CD14-positive monocyte (primary cell): ENCODE measurements at regions not wholly inside any gene's neighbourhood (a gene's known extent, or its start where the extent isn't known, plus 50 kb on each side); places are given as distances from the start of the nearest gene placed in this dataset.

Experiments
- DNase-seq, 3 donors: peaks; one replicate each; pipeline ENCODE4 v3.0.0-alpha.2; 2011 to 2022
- H2AFZ ChIP-seq: 2 replicates; pipeline ENCODE4 v1.6.0; 2012; ENCODE audit warnings: mild to moderate bottlenecking, low read depth, low read length, inconsistent platforms; ENCODE audit not compliant: insufficient read depth, poor library complexity, severe bottlenecking
- H3K27ac ChIP-seq, 2 donors: 1 replicate in 1 of 2; 2 replicates in 1 of 2; pipeline ENCODE4 v1.5.1; 2012 to 2013; ENCODE audit warnings: low read length in 2 of 2, control low read depth in 1 of 2, inconsistent platforms in 1 of 2, low read depth in 1 of 2, mild to moderate bottlenecking in 1 of 2
- H3K27me3 ChIP-seq, 2 donors: one replicate each; pipeline versions ENCODE4 v1.6.0 to v1.6.1; 2011 to 2013; ENCODE audit warnings: low read length in 2 of 2; ENCODE audit not compliant: control insufficient read depth in 2 of 2, insufficient read depth in 2 of 2
- H3K36me3 ChIP-seq, 2 donors: replicated peaks in 1 of 2; 1 replicate in 1 of 2; 2 replicates in 1 of 2; pipeline versions ENCODE4 v1.5.1 to v1.6.1; 2012 to 2013; ENCODE audit warnings: low read length in 2 of 2, control low read depth in 1 of 2, inconsistent platforms in 1 of 2, mild to moderate bottlenecking in 1 of 2; ENCODE audit not compliant: insufficient read depth in 2 of 2, control insufficient read depth in 1 of 2
- H3K4me1 ChIP-seq, 2 donors: 1 replicate in 1 of 2; 2 replicates in 1 of 2; pipeline versions ENCODE4 v1.5.1 to v1.6.1; 2012 to 2013; ENCODE audit warnings: low read length in 2 of 2, control low read depth in 1 of 2, inconsistent platforms in 1 of 2, mild to moderate bottlenecking in 1 of 2, moderate library complexity in 1 of 2; ENCODE audit not compliant: insufficient read depth in 2 of 2, control insufficient read depth in 1 of 2
- H3K4me2 ChIP-seq: replicated peaks from 2 replicates; pipeline ENCODE3; 2012; ENCODE audit warnings: low read length, moderate library complexity, mild to moderate bottlenecking; ENCODE audit not compliant: poor library complexity, severe bottlenecking; ENCODE audit errors: extremely low read depth
- H3K4me3 ChIP-seq, 3 experiments: fragments of 200-600 bp in 1 of 3; sonication (generic) in 1 of 3; replicated peaks in 1 of 3; 1 replicate in 2 of 3; 2 replicates in 1 of 3; pipeline ENCODE4 v1.5.1; 2011 to 2013; ENCODE audit warnings: low read length in 3 of 3, mild to moderate bottlenecking in 3 of 3, control low read depth in 2 of 3, low read depth in 2 of 3, inconsistent platforms in 1 of 3, moderate library complexity in 1 of 3
- H3K79me2 ChIP-seq: 2 replicates; pipeline ENCODE4 v1.6.0; 2012; ENCODE audit warnings: mild to moderate bottlenecking, control low read depth, inconsistent platforms, low read length, moderate library complexity; ENCODE audit not compliant: insufficient read depth
- H3K9ac ChIP-seq: 2 replicates; pipeline ENCODE4 v1.6.0; 2017; ENCODE audit warnings: low read length, mild to moderate bottlenecking; ENCODE audit not compliant: insufficient read depth, poor library complexity, severe bottlenecking
- H3K9me3 ChIP-seq, 2 donors: replicated peaks in 1 of 2; 1 replicate in 1 of 2; 2 replicates in 1 of 2; pipeline versions ENCODE4 v1.5.1 to v1.6.1; 2012 to 2013; ENCODE audit warnings: low read length in 2 of 2, control low read depth in 1 of 2; ENCODE audit not compliant: control insufficient read depth in 1 of 2, insufficient read depth in 1 of 2
- H4K20me1 ChIP-seq: 2 replicates; pipeline ENCODE4 v1.6.0; 2012; ENCODE audit warnings: mild to moderate bottlenecking, low read length, control low read depth, moderate library complexity; ENCODE audit not compliant: insufficient read depth
- H3K27ac Mint-ChIP-seq, 7 donors: one replicate each; pipeline ENCODE4 v1.8.0; 2020; ENCODE audit warnings: mild to moderate bottlenecking in 7 of 7, mixed read lengths in 7 of 7, moderate library complexity in 6 of 7, inconsistent platforms in 2 of 7
- H3K27me3 Mint-ChIP-seq, 3 donors: one replicate each; pipeline ENCODE4 v1.8.0; 2021 to 2022; ENCODE audit warnings: low read depth in 3 of 3, mild to moderate bottlenecking in 3 of 3, mixed read lengths in 3 of 3, moderate library complexity in 3 of 3, inconsistent platforms in 1 of 3
- H3K36me3 Mint-ChIP-seq, 2 donors: one replicate each; pipeline ENCODE4 v1.8.0; 2020; ENCODE audit warnings: mixed read lengths in 2 of 2, inconsistent platforms in 1 of 2, mild to moderate bottlenecking in 1 of 2
- H3K4me1 Mint-ChIP-seq: one replicate; pipeline ENCODE4 v1.8.0; 2020; ENCODE audit warnings: mild to moderate bottlenecking, mixed read lengths
- H3K4me3 Mint-ChIP-seq, 2 donors: one replicate each; pipeline ENCODE4 v1.8.0; 2020; ENCODE audit warnings: mild to moderate bottlenecking in 2 of 2, mixed read lengths in 2 of 2, moderate library complexity in 1 of 2
- H3K9me3 Mint-ChIP-seq, 7 donors: one replicate each; pipeline ENCODE4 v1.8.0; 2020 to 2022; ENCODE audit warnings: mixed read lengths in 7 of 7, mild to moderate bottlenecking in 6 of 7, moderate library complexity in 6 of 7, inconsistent platforms in 2 of 7
- CTCF ChIP-seq: fragments of 200-600 bp; IDR thresholded peaks from one replicate; pipeline ENCODE4 v1.8.0; 2022; ENCODE audit warnings: antibody characterized with exemption, mild to moderate bottlenecking
- WGBS: methylation state at CpG from one replicate; pipeline ENCODE4 v1.1.5; 2013; ENCODE audit warnings: missing lambda C conversion rate; ENCODE audit not compliant: insufficient coverage; 5-methylcytosine and 5-hydroxymethylcytosine counted together
- intact Hi-C, 2 donors: fragments of 100-400 bp; cut with micrococcal nuclease; formaldehyde crosslinking; loops; one replicate each; pipeline versions ENCODE4 v1.15.0 to v1.15.1; 2023

- Mint-ChIP-seq H3K4me1 (no peaks in the 10 kb centered on the region), H3K36me3 (no peaks in the 10 kb centered on the region), H3K9me3 (peaks cover 0 to 11% (median 0%) of the 10 kb centered on the region in 7 donors), H3K27ac (no peak overlapping the region), H3K27me3 (peaks cover 0 to 6% (median 2%) of the 10 kb centered on the region in 3 donors), H3K4me3 (no peak overlapping the region)
- WGBS, result 53% methylated on average over 6 of the region's 11 CpGs
- no peak overlapping the region for H2AFZ ChIP-seq
- H3K27ac ChIP-seq, result no peak overlapping the region
- no peak overlapping the region for H3K4me2 ChIP-seq
- no peak for DNase-seq
- H3K9ac ChIP-seq, result no peak overlapping the region
- intact Hi-C loops, result no loop called here
- no peak for TF ChIP-seq CTCF
- H3K27me3 ChIP-seq, result no peaks in the 10 kb centered on the region
- H3K4me3 ChIP-seq, result no peak overlapping the region
- no peaks in the 10 kb centered on the region for H3K36me3 ChIP-seq
- H4K20me1 ChIP-seq, result no peaks in the 10 kb centered on the region
- H3K79me2 ChIP-seq, result no peaks in the 10 kb centered on the region
- H3K4me1 ChIP-seq, result no peaks in the 10 kb centered on the region
- H3K9me3 ChIP-seq, result no peaks in the 10 kb centered on the region
Observed at GRCh38 chr16:5982979-5983378, 885.4 kb upstream of the EEF2KMT start.

- Histone ChIP-seq H3K9me3 (no peaks in the 10 kb centered on the region), H3K4me2 (no peak overlapping the region), H3K79me2 (no peaks in the 10 kb centered on the region), H3K27me3 (no peaks in the 10 kb centered on the region), H4K20me1 (no peaks in the 10 kb centered on the region), H3K9ac (no peak overlapping the region), H3K4me3 (no peak overlapping the region), H2AFZ (no peak overlapping the region), H3K27ac (no peak overlapping the region), H3K36me3 (no peaks in the 10 kb centered on the region), H3K4me1 (no peaks in the 10 kb centered on the region)
- Mint-ChIP-seq H3K4me1 (no peaks in the 10 kb centered on the region), H3K9me3 (peaks cover 0 to 17% (median 1%) of the 10 kb centered on the region in 7 donors), H3K27ac (no peak overlapping the region), H3K27me3 (peaks cover 0 to 6% (median 2%) of the 10 kb centered on the region in 3 donors), H3K4me3 (no peak overlapping the region), H3K36me3 (no peaks in the 10 kb centered on the region)
- 28% methylated on average over 7 of the region's 10 CpGs for WGBS
- no peak for DNase-seq
- intact Hi-C loops, result no loop called here
- no peak for TF ChIP-seq CTCF
Observed at GRCh38 chr16:5979905-5980550, 882.4 kb upstream of the EEF2KMT start.
